ENCODE measurements at regions not wholly inside any gene's neighbourhood (a gene's known extent, or its start where the extent isn't known, plus 50 kb on each side); places are given as distances from the start of the nearest gene placed in this dataset.
A peak's percentile ranks its signal among the peaks of the same experiment; 100 is the strongest.

- Histone ChIP-seq H3K4me1 (peaks cover 0 to 9% of the 10 kb centered on the region in 2 donors), H3K9me3 (no peaks in the 10 kb centered on the region), H3K27me3 (no peaks in the 10 kb centered on the region), H3K4me3 (no peak overlapping the region), H3K36me3 (no peaks in the 10 kb centered on the region), H3K27ac (no peak overlapping the region)
- no peak for TF ChIP-seq CTCF (IDR thresholded peaks at IDR 0.05)
- no peak for TF ChIP-seq POLR2A (IDR thresholded peaks at IDR 0.05)
- peak in 1 of 2 donors; percentile 23 for DNase-seq
- intact Hi-C loops (cut with DNase I; ENCODE audit: low total_unique reads): no loop called here
Measured at GRCh38 chr12:131505561-131505960, 205.3 kb upstream of the SFSWAP start.

GRCh38 chr12:131506426-131506825, 204.5 kb upstream of the SFSWAP start:
- TF ChIP-seq POLR2A (IDR thresholded peaks at IDR 0.05) (no peak), CTCF (IDR thresholded peaks at IDR 0.05) (no peak)
- intact Hi-C loops (cut with DNase I; ENCODE audit: low total_unique reads): no loop called here
- no peaks in the 10 kb centered on the region for H3K27me3 ChIP-seq
- DNase-seq: no peak
- no peak overlapping the region for H3K4me3 ChIP-seq
- H3K36me3 ChIP-seq: no peaks in the 10 kb centered on the region
- H3K9me3 ChIP-seq: no peaks in the 10 kb centered on the region
- H3K4me1 ChIP-seq: peaks cover 0 to 9% of the 10 kb centered on the region in 2 donors
- no peak overlapping the region for H3K27ac ChIP-seq

GRCh38 chr12:131507094-131507493, 203.8 kb upstream of the SFSWAP start:
- H3K36me3 ChIP-seq: no peaks in the 10 kb centered on the region
- TF ChIP-seq POLR2A (IDR thresholded peaks at IDR 0.05) (no peak), CTCF (IDR thresholded peaks at IDR 0.05) (no peak)
- no peak overlapping the region for H3K27ac ChIP-seq
- H3K4me1 ChIP-seq: peaks cover 0 to 9% of the 10 kb centered on the region in 2 donors
- no peak overlapping the region for H3K4me3 ChIP-seq
- intact Hi-C loops (cut with DNase I; ENCODE audit: low total_unique reads): no loop called here
- DNase-seq: no peak
- no peaks in the 10 kb centered on the region for H3K9me3 ChIP-seq
- H3K27me3 ChIP-seq: no peaks in the 10 kb centered on the region

- no peaks in the 10 kb centered on the region for H3K9me3 ChIP-seq
- no peaks in the 10 kb centered on the region for H3K27me3 ChIP-seq
- no peaks in the 10 kb centered on the region for H3K36me3 ChIP-seq
- intact Hi-C loops (cut with DNase I; ENCODE audit: low total_unique reads): no loop called here
- H3K4me1 ChIP-seq: peaks cover 0 to 9% of the 10 kb centered on the region in 2 donors
- no peak for DNase-seq
- no peak overlapping the region for H3K4me3 ChIP-seq
- TF ChIP-seq POLR2A (IDR thresholded peaks at IDR 0.05): no peak
- TF ChIP-seq CTCF (IDR thresholded peaks at IDR 0.05): no peak
- H3K27ac ChIP-seq: no peak overlapping the region
Measured at GRCh38 chr12:131507881-131508280, 203.0 kb upstream of the SFSWAP start.

GRCh38 chr12:131509701-131510100, 201.2 kb upstream of the SFSWAP start:
- Histone ChIP-seq H3K4me1 (peaks cover 0 to 9% of the 10 kb centered on the region in 2 donors), H3K27me3 (no peaks in the 10 kb centered on the region), H3K27ac (no peak overlapping the region), H3K9me3 (no peaks in the 10 kb centered on the region), H3K36me3 (no peaks in the 10 kb centered on the region), H3K4me3 (no peak overlapping the region)
- DNase-seq: no peak
- intact Hi-C loops (cut with DNase I; ENCODE audit: low total_unique reads): no loop called here
- TF ChIP-seq POLR2A (IDR thresholded peaks at IDR 0.05) (no peak), CTCF (IDR thresholded peaks at IDR 0.05) (no peak)

Data from uterus (tissue), 3 donors.